ENCODE measurements at regions not wholly inside any gene's neighbourhood (a gene's known extent, or its start where the extent isn't known, plus 50 kb on each side); places are given as distances from the start of the nearest gene placed in this dataset.

GRCh38 chr15:37877851-37878741 lies 56.3 kb upstream of the TMCO5A start:
- no peak for TF ChIP-seq EZH2phosphoT487 (IDR thresholded peaks at IDR 0.05)
- TF ChIP-seq CTCF (IDR thresholded peaks at IDR 0.05): no peak
- no peak for TF ChIP-seq EZH2 (IDR thresholded peaks at IDR 0.05)
- Histone ChIP-seq H3K79me2 (ENCODE audit: low read depth) (no peaks in the 10 kb centered on the region), H3K4me1 (no peaks in the 10 kb centered on the region), H3K27ac (no peak overlapping the region), H3F3A (ENCODE audit: low read depth) (no peaks in the 10 kb centered on the region), H4K20me1 (ENCODE audit: low read depth) (no peaks in the 10 kb centered on the region), H3K27me3 (no peaks in the 10 kb centered on the region), H3K4me3 (no peak overlapping the region), H3K9ac (no peak overlapping the region), H3K36me3 (no peaks in the 10 kb centered on the region), H3K9me3 (ENCODE audit: low read depth) (no peaks in the 10 kb centered on the region), H2AFZ (replicated peaks) (no peak overlapping the region), H3K4me2 (no peak overlapping the region)
- Mint-ChIP-seq H3K4me1 (peaks cover 31% of the 10 kb centered on the region), H3K9me3 (no peaks in the 10 kb centered on the region), H3K4me3 (no peak overlapping the region), H3K27ac (no peak overlapping the region), H3K36me3 (no peaks in the 10 kb centered on the region), H3K27me3 (ENCODE audit: insufficient read depth, low read depth) (no peaks in the 10 kb centered on the region)
- DNase-seq (ENCODE audit: low spot score): no peak

GRCh38 chr15:37880009-37880834 lies 54.2 kb upstream of the TMCO5A start:
- H3K79me2 ChIP-seq (ENCODE audit: low read depth): no peaks in the 10 kb centered on the region
- no peak overlapping the region for H2AFZ ChIP-seq (replicated peaks)
- H3K27me3 ChIP-seq: no peaks in the 10 kb centered on the region
- Mint-ChIP-seq H3K4me1 (peaks cover 24% of the 10 kb centered on the region), H3K36me3 (no peaks in the 10 kb centered on the region), H3K9me3 (no peaks in the 10 kb centered on the region), H3K4me3 (no peak overlapping the region), H3K27ac (no peak overlapping the region), H3K27me3 (ENCODE audit: insufficient read depth, low read depth) (no peaks in the 10 kb centered on the region)
- no peaks in the 10 kb centered on the region for H3K9me3 ChIP-seq (ENCODE audit: low read depth)
- DNase-seq (ENCODE audit: low spot score): peak; percentile 68
- TF ChIP-seq EZH2phosphoT487 (IDR thresholded peaks at IDR 0.05): no peak
- no peak for TF ChIP-seq EZH2 (IDR thresholded peaks at IDR 0.05)
- peak; percentile 93 for TF ChIP-seq CTCF (IDR thresholded peaks at IDR 0.05)
- H3K4me3 ChIP-seq: no peak overlapping the region
- H3K4me1 ChIP-seq: no peaks in the 10 kb centered on the region
- no peak overlapping the region for H3K9ac ChIP-seq
- no peaks in the 10 kb centered on the region for H4K20me1 ChIP-seq (ENCODE audit: low read depth)
- H3K36me3 ChIP-seq: no peaks in the 10 kb centered on the region
- H3F3A ChIP-seq (ENCODE audit: low read depth): no peaks in the 10 kb centered on the region
- no peak overlapping the region for H3K27ac ChIP-seq
- H3K4me2 ChIP-seq: no peak overlapping the region

- Histone ChIP-seq H3K79me2 (ENCODE audit: low read depth) (no peaks in the 10 kb centered on the region), H3K9ac (no peak overlapping the region), H3F3A (ENCODE audit: low read depth) (no peaks in the 10 kb centered on the region), H3K4me3 (no peak overlapping the region), H3K27ac (no peak overlapping the region), H3K4me1 (no peaks in the 10 kb centered on the region), H3K9me3 (ENCODE audit: low read depth) (no peaks in the 10 kb centered on the region), H2AFZ (replicated peaks) (no peak overlapping the region), H3K4me2 (no peak overlapping the region), H4K20me1 (ENCODE audit: low read depth) (no peaks in the 10 kb centered on the region), H3K36me3 (no peaks in the 10 kb centered on the region), H3K27me3 (no peaks in the 10 kb centered on the region)
- Mint-ChIP-seq H3K27ac (no peak overlapping the region), H3K36me3 (no peaks in the 10 kb centered on the region), H3K4me1 (peaks cover 24% of the 10 kb centered on the region), H3K27me3 (ENCODE audit: insufficient read depth, low read depth) (no peaks in the 10 kb centered on the region), H3K9me3 (no peaks in the 10 kb centered on the region), H3K4me3 (no peak overlapping the region)
- TF ChIP-seq EZH2 (IDR thresholded peaks at IDR 0.05): no peak
- TF ChIP-seq EZH2phosphoT487 (IDR thresholded peaks at IDR 0.05): no peak
- TF ChIP-seq CTCF (IDR thresholded peaks at IDR 0.05): no peak
- no peak for DNase-seq (ENCODE audit: low spot score)
Measured at GRCh38 chr15:37880835-37881153, 53.6 kb upstream of the TMCO5A start.

Data from neural progenitor cell (in vitro differentiated cells).